OCI-LY1 (cell line): ENCODE measurements at regions not wholly inside any gene's neighbourhood (a gene's known extent, or its start where the extent isn't known, plus 50 kb on each side); places are given as distances from the start of the nearest gene placed in this dataset.

ENCODE experiments used
- EZH2 ChIP-seq: fragments of 200-600 bp; sonication (generic), shearing (Covaris generic); IDR thresholded peaks from 2 replicates; pipeline ENCODE4 v1.8.0; 2017; ENCODE audit warnings: borderline replicate concordance, mixed run types, mild to moderate bottlenecking, antibody characterized with exemption, low read length, moderate library complexity, mixed read lengths
- TF ChIP-seq, protein P1 (sequence below): fragments of 200-600 bp; sonication (generic), shearing (Covaris generic); IDR thresholded peaks from 2 replicates; pipeline ENCODE4 v1.5.1; 2017; ENCODE audit warnings: mild to moderate bottlenecking, antibody characterized with exemption, low read length, moderate library complexity, mixed read lengths

DNA sequence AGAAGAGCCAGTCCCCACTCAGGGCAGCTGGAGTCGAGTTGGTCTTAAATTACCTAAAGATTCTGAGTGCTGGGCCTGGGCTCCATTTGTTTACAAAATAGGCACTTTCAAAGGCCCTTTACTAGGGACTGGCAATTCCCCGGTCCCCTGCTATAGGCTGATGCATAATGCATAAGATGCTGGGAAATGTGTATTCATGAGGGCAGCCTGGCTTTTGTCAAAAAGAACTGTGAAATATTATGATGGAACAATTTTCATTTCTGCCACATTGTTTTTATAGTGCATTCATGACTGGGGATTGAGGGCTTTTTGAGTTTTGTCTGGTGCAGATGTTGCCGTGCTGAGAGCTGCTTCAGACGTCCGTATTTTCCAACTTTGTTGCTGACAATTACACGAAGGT is 617.0 kb upstream of the CDH5 start:
- TF ChIP-seq, protein P1, sequence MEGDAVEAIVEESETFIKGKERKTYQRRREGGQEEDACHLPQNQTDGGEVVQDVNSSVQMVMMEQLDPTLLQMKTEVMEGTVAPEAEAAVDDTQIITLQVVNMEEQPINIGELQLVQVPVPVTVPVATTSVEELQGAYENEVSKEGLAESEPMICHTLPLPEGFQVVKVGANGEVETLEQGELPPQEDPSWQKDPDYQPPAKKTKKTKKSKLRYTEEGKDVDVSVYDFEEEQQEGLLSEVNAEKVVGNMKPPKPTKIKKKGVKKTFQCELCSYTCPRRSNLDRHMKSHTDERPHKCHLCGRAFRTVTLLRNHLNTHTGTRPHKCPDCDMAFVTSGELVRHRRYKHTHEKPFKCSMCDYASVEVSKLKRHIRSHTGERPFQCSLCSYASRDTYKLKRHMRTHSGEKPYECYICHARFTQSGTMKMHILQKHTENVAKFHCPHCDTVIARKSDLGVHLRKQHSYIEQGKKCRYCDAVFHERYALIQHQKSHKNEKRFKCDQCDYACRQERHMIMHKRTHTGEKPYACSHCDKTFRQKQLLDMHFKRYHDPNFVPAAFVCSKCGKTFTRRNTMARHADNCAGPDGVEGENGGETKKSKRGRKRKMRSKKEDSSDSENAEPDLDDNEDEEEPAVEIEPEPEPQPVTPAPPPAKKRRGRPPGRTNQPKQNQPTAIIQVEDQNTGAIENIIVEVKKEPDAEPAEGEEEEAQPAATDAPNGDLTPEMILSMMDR: no peak
- no peak for TF ChIP-seq EZH2
